LNCaP clone FGC (cell line): ENCODE measurements at regions not wholly inside any gene's neighbourhood (a gene's known extent, or its start where the extent isn't known, plus 50 kb on each side); places are given as distances from the start of the nearest gene placed in this dataset.
"Not testable (repeated sequence)": the region's sequence is repeated elsewhere in the genome, so short reads cannot be mapped to it uniquely, and the experiment has no call there.

ENCODE experiments used
- DNase-seq: peaks from one replicate; pipeline ENCODE4 v3.0.0-alpha.2; 2011; ENCODE audit warnings: low read depth
- H3K4me3 ChIP-seq: 2 replicates; pipeline ENCODE4 v1.5.1; 2011; ENCODE audit warnings: mild to moderate bottlenecking, low read depth, low read length, control low read depth
- CTCF ChIP-seq: IDR thresholded peaks from 2 replicates; pipeline ENCODE4 v1.5.1; 2012; ENCODE audit warnings: mild to moderate bottlenecking; ENCODE audit not compliant: control insufficient read depth, insufficient read depth; ENCODE audit errors: extremely low read depth

GRCh38 chr18:29726646-29727045 is 1315.9 kb downstream of the DSC3 start:
- H3K4me3 ChIP-seq: no peak overlapping the region
- no peak for DNase-seq
- no peak for TF ChIP-seq CTCF

GRCh38 chr18:29723486-29723885 is 1319.1 kb downstream of the DSC3 start:
- not testable (repeated sequence) for H3K4me3 ChIP-seq, DNase-seq

GRCh38 chr18:29715960-29716359 is 1326.6 kb downstream of the DSC3 start:
- DNase-seq, H3K4me3 ChIP-seq: not testable (repeated sequence)

GRCh38 chr18:29712785-29713184 is 1329.8 kb downstream of the DSC3 start:
- no peak for DNase-seq
- H3K4me3 ChIP-seq: no peak overlapping the region
- TF ChIP-seq CTCF: no peak

- DNase-seq: peak; percentile 66
- no peak for TF ChIP-seq CTCF
Observed at GRCh38 chr18:29711932-29712331, 1330.6 kb downstream of the DSC3 start.

GRCh38 chr18:29693334-29693733 is 1349.2 kb downstream of the DSC3 start:
- no peak for DNase-seq
- no peak overlapping the region for H3K4me3 ChIP-seq
- TF ChIP-seq CTCF: no peak

More at GRCh38 chr18:29711932-29712331, 1330.6 kb downstream of the DSC3 start:
- no peak overlapping the region for H3K4me3 ChIP-seq

GRCh38 chr18:29681578-29681977 is 1361.0 kb downstream of the DSC3 start:
- no peak for TF ChIP-seq CTCF
- H3K4me3 ChIP-seq: no peak overlapping the region
- DNase-seq: no peak

- TF ChIP-seq CTCF: no peak
- H3K4me3 ChIP-seq: no peak overlapping the region
- DNase-seq: no peak
Observed at GRCh38 chr18:29664278-29665036, 1378.1 kb downstream of the DSC3 start.
